DOHH2 (cell line): ENCODE measurements at regions not wholly inside any gene's neighbourhood (a gene's known extent, or its start where the extent isn't known, plus 50 kb on each side); places are given as distances from the start of the nearest gene placed in this dataset.
A peak's percentile ranks its signal among the peaks of the same experiment; 100 is the strongest.

Source experiments
- H3F3A ChIP-seq: fragments of 200-600 bp; sonication (generic), shearing (Covaris generic); 2 replicates; pipeline ENCODE4 v1.6.0; 2016; ENCODE audit warnings: antibody characterized with exemption, mild to moderate bottlenecking; ENCODE audit not compliant: control insufficient read depth, insufficient read depth
- H3K27ac ChIP-seq: fragments of 200-600 bp; sonication (generic); 2 replicates; pipeline ENCODE4 v1.5.1; 2014; ENCODE audit warnings: low read depth, mild to moderate bottlenecking, low read length, moderate library complexity
- H3K27me3 ChIP-seq: fragments of 200-600 bp; sonication (generic); 2 replicates; pipeline ENCODE4 v1.6.1; 2014; ENCODE audit warnings: mild to moderate bottlenecking, low read length, mixed read lengths; ENCODE audit not compliant: control insufficient read depth
- H3K36me3 ChIP-seq: fragments of 200-600 bp; sonication (generic); 2 replicates; pipeline ENCODE4 v1.6.1; 2014; ENCODE audit warnings: mild to moderate bottlenecking, low read length, moderate library complexity, mixed read lengths; ENCODE audit not compliant: control insufficient read depth
- H3K4me1 ChIP-seq: fragments of 200-600 bp; sonication (generic); 2 replicates; pipeline ENCODE4 v1.6.1; 2014; ENCODE audit warnings: mild to moderate bottlenecking, low read length, mixed read lengths; ENCODE audit not compliant: control insufficient read depth
- H3K4me2 ChIP-seq: fragments of 200-600 bp; sonication (generic); 2 replicates; pipeline ENCODE4 v1.6.0; 2014; ENCODE audit warnings: mild to moderate bottlenecking, low read length, moderate library complexity
- H3K4me3 ChIP-seq: fragments of 200-600 bp; sonication (generic); 2 replicates; pipeline ENCODE4 v1.5.1; 2014; ENCODE audit warnings: mild to moderate bottlenecking, low read length, mixed read lengths
- H3K79me2 ChIP-seq: fragments of 200-600 bp; sonication (generic); 2 replicates; pipeline ENCODE4 v1.6.1; 2014; ENCODE audit warnings: mild to moderate bottlenecking, low read length, mixed read lengths; ENCODE audit not compliant: control insufficient read depth
- H3K9me2 ChIP-seq: fragments of 200-600 bp; sonication (generic); replicated peaks from 2 replicates; pipeline ENCODE4 v1.6.1; 2014; ENCODE audit warnings: mild to moderate bottlenecking, low read length, mixed read lengths; ENCODE audit not compliant: control insufficient read depth
- H3K9me3 ChIP-seq: fragments of 200-600 bp; sonication (generic); 2 replicates; pipeline ENCODE4 v1.6.1; 2014; ENCODE audit warnings: antibody characterized with exemption, low read length, mixed read lengths; ENCODE audit not compliant: control insufficient read depth, insufficient read depth
- H4K20me1 ChIP-seq: fragments of 200-600 bp; sonication (generic); 2 replicates; pipeline ENCODE4 v1.6.0; 2014; ENCODE audit warnings: low read depth, mild to moderate bottlenecking, antibody characterized with exemption, low read length, moderate library complexity; ENCODE audit not compliant: control insufficient read depth, insufficient read depth
- CTCF ChIP-seq: fragments of 200-600 bp; sonication (generic); IDR thresholded peaks from one replicate; pipeline ENCODE4 v1.5.1; 2014; ENCODE audit warnings: antibody characterized with exemption, mild to moderate bottlenecking, low read depth, low read length; ENCODE audit not compliant: poor library complexity, severe bottlenecking
- EZH2phosphoT487 ChIP-seq: fragments of 200-600 bp; sonication (generic); IDR thresholded peaks from 2 replicates; pipeline ENCODE4 v1.6.1; 2017; ENCODE audit warnings: borderline replicate concordance, mild to moderate bottlenecking, antibody characterized with exemption, low read length, moderate library complexity, mixed read lengths

- Histone ChIP-seq H3F3A (no peaks in the 10 kb centered on the region), H3K4me1 (no peaks in the 10 kb centered on the region), H3K36me3 (no peaks in the 10 kb centered on the region), H4K20me1 (no peaks in the 10 kb centered on the region), H3K4me3 (no peak overlapping the region), H3K27ac (no peak overlapping the region), H3K9me2 (no peaks in the 10 kb centered on the region), H3K9me3 (no peaks in the 10 kb centered on the region), H3K27me3 (no peaks in the 10 kb centered on the region), H3K79me2 (no peaks in the 10 kb centered on the region), H3K4me2 (no peak overlapping the region)
- TF ChIP-seq EZH2phosphoT487: no peak
- peak; percentile 71 for TF ChIP-seq CTCF
Observed at GRCh38 chr18:72652990-72653593, 109.0 kb upstream of the CBLN2 start.

- H3K9me2 ChIP-seq: no peaks in the 10 kb centered on the region
- H3F3A ChIP-seq: no peaks in the 10 kb centered on the region
- H3K4me1 ChIP-seq: no peaks in the 10 kb centered on the region
- H3K4me2 ChIP-seq: no peak overlapping the region
- H3K9me3 ChIP-seq: no peaks in the 10 kb centered on the region
- no peak overlapping the region for H3K4me3 ChIP-seq
- H3K27me3 ChIP-seq: no peaks in the 10 kb centered on the region
- no peaks in the 10 kb centered on the region for H4K20me1 ChIP-seq
- no peaks in the 10 kb centered on the region for H3K36me3 ChIP-seq
- no peak for TF ChIP-seq CTCF
- no peak for TF ChIP-seq EZH2phosphoT487
- no peak overlapping the region for H3K27ac ChIP-seq
- no peaks in the 10 kb centered on the region for H3K79me2 ChIP-seq
Observed at GRCh38 chr18:72651033-72651432, 106.9 kb upstream of the CBLN2 start.

- Histone ChIP-seq H3K27ac (no peak overlapping the region), H3K4me2 (no peak overlapping the region), H3K27me3 (no peaks in the 10 kb centered on the region), H4K20me1 (no peaks in the 10 kb centered on the region), H3F3A (no peaks in the 10 kb centered on the region), H3K9me2 (no peaks in the 10 kb centered on the region), H3K9me3 (no peaks in the 10 kb centered on the region), H3K79me2 (no peaks in the 10 kb centered on the region), H3K36me3 (no peaks in the 10 kb centered on the region), H3K4me1 (no peaks in the 10 kb centered on the region), H3K4me3 (no peak overlapping the region)
- TF ChIP-seq EZH2phosphoT487 (no peak), CTCF (no peak)
Observed at GRCh38 chr18:72648481-72648960, 104.4 kb upstream of the CBLN2 start.
